GM12878 (cell line): ENCODE measurements at regions not wholly inside any gene's neighbourhood (a gene's known extent, or its start where the extent isn't known, plus 50 kb on each side); places are given as distances from the start of the nearest gene placed in this dataset.

Experiments used
- BHLHE40 ChIP-seq, 2 experiments: fragments of 450-650 bp in 1 of 2; IDR thresholded peaks; 2 replicates each; pipeline ENCODE4 v1.6.1; 2011 to 2017; ENCODE audit warnings: low read depth in 2 of 2, borderline replicate concordance in 1 of 2, improper control_type of control experiment in 1 of 2, low read length in 1 of 2, mild to moderate bottlenecking in 1 of 2
- KLF5 ChIP-seq: fragments of 450-650 bp; IDR thresholded peaks from 2 replicates; pipeline ENCODE4 v1.6.1; 2014; ENCODE audit warnings: mild to moderate bottlenecking; ENCODE audit not compliant: partially characterized antibody
- MEF2B ChIP-seq: fragments of 450-650 bp; IDR thresholded peaks from 2 replicates; pipeline ENCODE4 v1.6.1; 2018; ENCODE audit warnings: mild to moderate bottlenecking, moderate library complexity; ENCODE audit not compliant: partially characterized antibody, poor library complexity, severe bottlenecking
- NFXL1 ChIP-seq: fragments of 450-650 bp; IDR thresholded peaks from 2 replicates; pipeline ENCODE4 v1.6.1; 2017; ENCODE audit warnings: antibody characterized with exemption, mild to moderate bottlenecking, borderline replicate concordance
- RAD21 ChIP-seq: IDR thresholded peaks from 2 replicates; pipeline ENCODE4 v1.6.1; 2011; ENCODE audit warnings: mild to moderate bottlenecking, low read depth, low read length, moderate library complexity; ENCODE audit not compliant: insufficient read depth
- SREBF1 ChIP-seq: IDR thresholded peaks from 2 replicates; pipeline ENCODE4 v1.6.1; 2012; ENCODE audit warnings: mild to moderate bottlenecking, low read length
- SUPT20H ChIP-seq: IDR thresholded peaks from 2 replicates; pipeline ENCODE4 v1.6.1; 2011; ENCODE audit warnings: low read depth, mild to moderate bottlenecking, low read length, moderate library complexity, borderline replicate concordance; ENCODE audit not compliant: control insufficient read depth
- TCF7 ChIP-seq: IDR thresholded peaks from 2 replicates; pipeline ENCODE4 v1.6.1; 2014; ENCODE audit warnings: antibody characterized with exemption, borderline replicate concordance
- TF ChIP-seq, protein P1 (sequence below), 3 experiments: IDR thresholded peaks in 2 of 3; conservative IDR thresholded peaks in 1 of 3; 2 replicates each; pipeline ENCODE4 v1.5.1; 2011; ENCODE audit warnings: low read depth in 3 of 3, low read length in 3 of 3, mild to moderate bottlenecking in 3 of 3, control low read depth in 2 of 3, moderate library complexity in 2 of 3, inconsistent platforms in 1 of 3, mixed read lengths in 1 of 3; ENCODE audit not compliant: control insufficient read depth in 2 of 3, insufficient read depth in 1 of 3; ENCODE audit errors: extremely low read depth in 1 of 3
- TF ChIP-seq, protein P2 (sequence below): fragments of 450-650 bp; IDR thresholded peaks from 2 replicates; pipeline ENCODE4 v1.6.1; 2017; ENCODE audit warnings: mild to moderate bottlenecking

DNA sequence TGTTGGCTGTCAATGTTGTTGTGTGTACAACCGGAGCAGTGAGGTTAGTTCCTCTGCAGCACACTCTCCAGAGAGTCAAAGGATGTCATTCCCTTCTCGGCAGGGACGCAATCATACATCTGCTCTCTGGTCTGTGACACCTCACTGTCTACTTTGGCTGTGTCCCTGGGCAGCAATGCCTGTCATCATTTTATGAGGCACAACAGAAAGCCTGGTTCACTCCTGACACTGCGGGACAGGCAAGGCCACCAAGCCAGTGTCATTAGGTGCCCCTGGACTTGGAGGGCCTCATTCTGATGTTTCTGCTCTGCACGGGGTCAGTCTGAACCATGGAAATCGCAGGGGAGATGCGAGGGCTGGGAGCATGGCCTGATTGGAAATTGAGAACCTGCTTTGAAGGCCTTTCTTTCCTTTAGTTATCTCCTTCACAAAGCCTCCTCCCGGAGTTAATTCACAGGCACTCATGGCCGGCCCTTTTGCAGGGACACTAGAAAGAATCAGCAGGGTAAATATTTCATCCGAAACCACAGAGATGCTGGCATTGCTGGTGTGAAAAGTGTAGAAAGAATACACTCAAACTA is 284.4 kb downstream of the ZNF536 start (continued):
- TF ChIP-seq MEF2B (no peak), SREBF1 (no peak), NFXL1 (no peak), RAD21 (no peak), SUPT20H (no peak), BHLHE40 (IDR thresholded peaks at IDR 0.05; ENCODE audit: borderline replicate concordance in 1 of 2, low read depth in 2 of 2, low read length in 1 of 2) (no peak), TCF7 (no peak), KLF5 (no peak)
- TF ChIP-seq, protein P1, sequence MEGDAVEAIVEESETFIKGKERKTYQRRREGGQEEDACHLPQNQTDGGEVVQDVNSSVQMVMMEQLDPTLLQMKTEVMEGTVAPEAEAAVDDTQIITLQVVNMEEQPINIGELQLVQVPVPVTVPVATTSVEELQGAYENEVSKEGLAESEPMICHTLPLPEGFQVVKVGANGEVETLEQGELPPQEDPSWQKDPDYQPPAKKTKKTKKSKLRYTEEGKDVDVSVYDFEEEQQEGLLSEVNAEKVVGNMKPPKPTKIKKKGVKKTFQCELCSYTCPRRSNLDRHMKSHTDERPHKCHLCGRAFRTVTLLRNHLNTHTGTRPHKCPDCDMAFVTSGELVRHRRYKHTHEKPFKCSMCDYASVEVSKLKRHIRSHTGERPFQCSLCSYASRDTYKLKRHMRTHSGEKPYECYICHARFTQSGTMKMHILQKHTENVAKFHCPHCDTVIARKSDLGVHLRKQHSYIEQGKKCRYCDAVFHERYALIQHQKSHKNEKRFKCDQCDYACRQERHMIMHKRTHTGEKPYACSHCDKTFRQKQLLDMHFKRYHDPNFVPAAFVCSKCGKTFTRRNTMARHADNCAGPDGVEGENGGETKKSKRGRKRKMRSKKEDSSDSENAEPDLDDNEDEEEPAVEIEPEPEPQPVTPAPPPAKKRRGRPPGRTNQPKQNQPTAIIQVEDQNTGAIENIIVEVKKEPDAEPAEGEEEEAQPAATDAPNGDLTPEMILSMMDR (IDR thresholded peaks at IDR 0.05 in 2 of 3, conservative IDR thresholded peaks at IDR 0.05 in 1 of 3; ENCODE audit: control insufficient read depth in 2 of 3, extremely low read depth in 1 of 3, insufficient read depth in 1 of 3, low read depth in 3 of 3, low read length in 3 of 3), result no peak
- TF ChIP-seq, protein P2, sequence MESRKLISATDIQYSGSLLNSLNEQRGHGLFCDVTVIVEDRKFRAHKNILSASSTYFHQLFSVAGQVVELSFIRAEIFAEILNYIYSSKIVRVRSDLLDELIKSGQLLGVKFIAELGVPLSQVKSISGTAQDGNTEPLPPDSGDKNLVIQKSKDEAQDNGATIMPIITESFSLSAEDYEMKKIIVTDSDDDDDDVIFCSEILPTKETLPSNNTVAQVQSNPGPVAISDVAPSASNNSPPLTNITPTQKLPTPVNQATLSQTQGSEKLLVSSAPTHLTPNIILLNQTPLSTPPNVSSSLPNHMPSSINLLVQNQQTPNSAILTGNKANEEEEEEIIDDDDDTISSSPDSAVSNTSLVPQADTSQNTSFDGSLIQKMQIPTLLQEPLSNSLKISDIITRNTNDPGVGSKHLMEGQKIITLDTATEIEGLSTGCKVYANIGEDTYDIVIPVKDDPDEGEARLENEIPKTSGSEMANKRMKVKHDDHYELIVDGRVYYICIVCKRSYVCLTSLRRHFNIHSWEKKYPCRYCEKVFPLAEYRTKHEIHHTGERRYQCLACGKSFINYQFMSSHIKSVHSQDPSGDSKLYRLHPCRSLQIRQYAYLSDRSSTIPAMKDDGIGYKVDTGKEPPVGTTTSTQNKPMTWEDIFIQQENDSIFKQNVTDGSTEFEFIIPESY, result no peak
